Amniotic epithelial cell (primary cell): ENCODE measurements at regions not wholly inside any gene's neighbourhood (a gene's known extent, or its start where the extent isn't known, plus 50 kb on each side); places are given as distances from the start of the nearest gene placed in this dataset.

Experiments used
- DNase-seq: peaks from one replicate; pipeline ENCODE4 v3.0.0-alpha.2; 2010; ENCODE audit warnings: low read depth

GRCh38 chr3:72258361-72259141 lies 473.6 kb upstream of the PROK2 start:
- DNase-seq: no peak

- DNase-seq: no peak
Measured at GRCh38 chr3:72257738-72258137, 472.8 kb upstream of the PROK2 start.

GRCh38 chr3:72257203-72257602 lies 472.3 kb upstream of the PROK2 start:
- no peak for DNase-seq

- DNase-seq: no peak
Measured at GRCh38 chr3:72256716-72257115, 471.8 kb upstream of the PROK2 start.

- peak; percentile 26 for DNase-seq
Measured at GRCh38 chr3:72255791-72256559, 471.0 kb upstream of the PROK2 start.

- DNase-seq: no peak
Measured at GRCh38 chr3:72255191-72255590, 470.2 kb upstream of the PROK2 start.

- no peak for DNase-seq
Measured at GRCh38 chr3:72254483-72254882, 469.5 kb upstream of the PROK2 start.

GRCh38 chr3:72250725-72251124 lies 465.8 kb upstream of the PROK2 start:
- no peak for DNase-seq

- no peak for DNase-seq
Measured at GRCh38 chr3:72248869-72249268, 463.9 kb upstream of the PROK2 start.

GRCh38 chr3:72248389-72248761 lies 463.4 kb upstream of the PROK2 start:
- DNase-seq: no peak

- DNase-seq: no peak
Measured at GRCh38 chr3:72247645-72248388, 462.9 kb upstream of the PROK2 start.

GRCh38 chr3:72247126-72247525 lies 462.2 kb upstream of the PROK2 start:
- no peak for DNase-seq

- no peak for DNase-seq
Measured at GRCh38 chr3:72246685-72247084, 461.7 kb upstream of the PROK2 start.

GRCh38 chr3:72245183-72245811 lies 460.3 kb upstream of the PROK2 start:
- DNase-seq: no peak

- no peak for DNase-seq
Measured at GRCh38 chr3:72244396-72244795, 459.4 kb upstream of the PROK2 start.

- no peak for DNase-seq
Measured at GRCh38 chr3:72242326-72242725, 457.4 kb upstream of the PROK2 start.

GRCh38 chr3:72241525-72241924 lies 456.6 kb upstream of the PROK2 start:
- no peak for DNase-seq

- DNase-seq: no peak
Measured at GRCh38 chr3:72240531-72240930, 455.6 kb upstream of the PROK2 start.

- DNase-seq: no peak
Measured at GRCh38 chr3:72238801-72239200, 453.9 kb upstream of the PROK2 start.

GRCh38 chr3:72238010-72238691 lies 453.2 kb upstream of the PROK2 start:
- DNase-seq: peak; percentile 64

GRCh38 chr3:72237679-72238009 lies 452.7 kb upstream of the PROK2 start:
- DNase-seq: no peak

GRCh38 chr3:72234391-72234790 lies 449.4 kb upstream of the PROK2 start:
- DNase-seq: peak; percentile 89
